ENCODE measurements at regions not wholly inside any gene's neighbourhood (a gene's known extent, or its start where the extent isn't known, plus 50 kb on each side); places are given as distances from the start of the nearest gene placed in this dataset.

DNA sequence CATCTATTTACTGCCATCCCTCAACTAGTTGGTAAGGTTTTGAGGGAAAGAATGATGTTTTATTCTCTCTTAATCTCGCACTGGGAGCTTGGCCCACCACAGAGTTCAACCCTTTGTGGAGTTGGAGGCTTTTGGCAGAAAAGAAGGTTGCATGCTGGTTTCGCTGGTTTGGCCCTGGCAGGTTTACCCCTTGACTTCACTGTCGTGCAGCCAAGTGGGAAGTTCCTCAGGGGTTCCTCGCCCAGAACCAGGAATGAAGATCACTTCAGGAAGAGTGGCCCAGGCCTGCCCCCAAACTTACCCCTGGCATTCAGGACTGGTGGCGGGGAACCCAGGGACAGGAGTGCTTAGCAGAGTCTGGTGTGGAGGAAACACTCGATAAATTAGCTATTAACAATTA lies 103.1 kb upstream of the LYZL2 start:
- TF ChIP-seq, protein P1, sequence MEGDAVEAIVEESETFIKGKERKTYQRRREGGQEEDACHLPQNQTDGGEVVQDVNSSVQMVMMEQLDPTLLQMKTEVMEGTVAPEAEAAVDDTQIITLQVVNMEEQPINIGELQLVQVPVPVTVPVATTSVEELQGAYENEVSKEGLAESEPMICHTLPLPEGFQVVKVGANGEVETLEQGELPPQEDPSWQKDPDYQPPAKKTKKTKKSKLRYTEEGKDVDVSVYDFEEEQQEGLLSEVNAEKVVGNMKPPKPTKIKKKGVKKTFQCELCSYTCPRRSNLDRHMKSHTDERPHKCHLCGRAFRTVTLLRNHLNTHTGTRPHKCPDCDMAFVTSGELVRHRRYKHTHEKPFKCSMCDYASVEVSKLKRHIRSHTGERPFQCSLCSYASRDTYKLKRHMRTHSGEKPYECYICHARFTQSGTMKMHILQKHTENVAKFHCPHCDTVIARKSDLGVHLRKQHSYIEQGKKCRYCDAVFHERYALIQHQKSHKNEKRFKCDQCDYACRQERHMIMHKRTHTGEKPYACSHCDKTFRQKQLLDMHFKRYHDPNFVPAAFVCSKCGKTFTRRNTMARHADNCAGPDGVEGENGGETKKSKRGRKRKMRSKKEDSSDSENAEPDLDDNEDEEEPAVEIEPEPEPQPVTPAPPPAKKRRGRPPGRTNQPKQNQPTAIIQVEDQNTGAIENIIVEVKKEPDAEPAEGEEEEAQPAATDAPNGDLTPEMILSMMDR (IDR thresholded peaks at IDR 0.05) = no peak
- TF ChIP-seq POLR2A (IDR thresholded peaks at IDR 0.05) = no peak

Measured in Peyer's patch (tissue), 4 donors.